ENCODE measurements at regions not wholly inside any gene's neighbourhood (a gene's known extent, or its start where the extent isn't known, plus 50 kb on each side); places are given as distances from the start of the nearest gene placed in this dataset.
"Not testable (repeated sequence)": the region's sequence is repeated elsewhere in the genome, so short reads cannot be mapped to it uniquely, and the experiment has no call there.

DNA sequence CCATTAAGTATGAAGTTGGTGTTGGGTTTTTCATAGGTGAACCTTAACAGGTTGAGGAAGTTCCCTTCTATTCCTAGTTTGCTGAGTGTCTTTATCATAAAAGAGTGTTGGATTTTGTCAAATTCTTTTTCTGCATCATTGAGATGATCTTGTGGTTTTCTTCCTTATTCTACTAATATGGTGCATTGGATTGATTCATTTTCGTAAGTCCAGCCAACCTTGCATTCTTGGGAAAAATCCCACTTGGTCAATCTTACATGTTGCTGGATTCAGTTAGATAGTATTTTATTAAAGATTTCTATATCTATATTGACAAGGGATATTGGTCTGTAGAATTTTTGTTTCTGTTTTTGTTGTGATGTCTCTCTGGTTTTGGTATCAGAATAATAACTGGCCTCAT, 83.7 kb upstream of the C15orf39 start:
- Histone ChIP-seq H3K27me3 (ENCODE audit: control insufficient read depth in 2 of 2, insufficient read depth in 2 of 2, low read length in 2 of 2) (no peaks in the 10 kb centered on the region), H3K36me3 (ENCODE audit: control insufficient read depth in 2 of 3, insufficient read depth in 3 of 3, low read length in 3 of 3) (no peaks in the 10 kb centered on the region), H3K9me3 (ENCODE audit: control insufficient read depth in 2 of 3, low read length in 3 of 3) (no peaks in the 10 kb centered on the region), H3K27ac (ENCODE audit: low read depth, low read length) (no peak overlapping the region), H3K4me3 (ENCODE audit: low read length) (no peak overlapping the region), H3K4me1 (ENCODE audit: control insufficient read depth in 2 of 2, insufficient read depth in 2 of 2, low read length in 2 of 2) (no peaks in the 10 kb centered on the region)
- Mint-ChIP-seq H3K9me3 (peaks cover 0 to 11% (median 5%) of the 10 kb centered on the region in 11 donors), H3K27me3 (peaks cover 0 to 16% (median 0%) of the 10 kb centered on the region in 5 donors), H3K27ac (no peak overlapping the region), H3K4me1 (peaks cover 0 to 4% (median 0%) of the 10 kb centered on the region in 7 donors), H3K4me3 (no peak overlapping the region), H3K36me3 (peaks cover 0 to 15% (median 2%) of the 10 kb centered on the region in 5 donors)
- no peak for DNase-seq
- CTCF ChIA-PET, result no interaction called here
- no peak for ATAC-seq
- intact Hi-C loops (cut with micrococcal nuclease), result no loop called here
- POLR2A ChIA-PET, result no interaction called here

DNA sequence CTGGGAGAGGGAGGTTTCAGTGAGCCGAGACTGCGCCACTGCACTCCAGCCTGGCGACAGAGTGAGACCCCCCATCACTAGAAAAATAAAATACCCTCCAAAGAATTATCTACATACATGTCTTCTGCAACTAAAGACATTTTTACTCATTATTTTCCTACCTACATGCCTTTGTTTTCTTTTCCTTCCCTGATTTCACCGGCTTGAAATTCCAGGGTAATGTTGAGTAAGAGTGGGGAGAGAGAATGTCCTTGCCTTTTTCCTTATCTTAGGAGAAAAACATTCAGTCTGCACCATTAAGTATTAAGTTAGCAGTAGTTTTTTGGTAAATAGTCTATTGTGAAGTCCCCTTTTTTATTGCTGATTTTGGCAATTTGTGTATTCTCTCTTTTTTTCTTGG, 82.4 kb upstream of the C15orf39 start:
- H3K27me3 Mint-ChIP-seq, result peaks cover 0 to 16% (median 0%) of the 10 kb centered on the region in 5 donors
- H3K36me3 Mint-ChIP-seq; H3K9me3 ChIP-seq (ENCODE audit: control insufficient read depth in 2 of 3, low read length in 3 of 3); H3K4me1 ChIP-seq (ENCODE audit: control insufficient read depth in 2 of 2, insufficient read depth in 2 of 2, low read length in 2 of 2); H3K4me3 Mint-ChIP-seq; DNase-seq; ATAC-seq; CTCF ChIA-PET; POLR2A ChIA-PET; H3K27ac ChIP-seq (ENCODE audit: low read depth, low read length); H3K27me3 ChIP-seq (ENCODE audit: control insufficient read depth in 2 of 2, insufficient read depth in 2 of 2, low read length in 2 of 2); H3K4me3 ChIP-seq (ENCODE audit: low read length); H3K27ac Mint-ChIP-seq; H3K9me3 Mint-ChIP-seq; H3K36me3 ChIP-seq (ENCODE audit: control insufficient read depth in 2 of 3, insufficient read depth in 3 of 3, low read length in 3 of 3); intact Hi-C loops (cut with micrococcal nuclease): not testable (repeated sequence)
- peaks cover 0 to 11% (median 0%) of the 10 kb centered on the region in 7 donors for H3K4me1 Mint-ChIP-seq

DNA sequence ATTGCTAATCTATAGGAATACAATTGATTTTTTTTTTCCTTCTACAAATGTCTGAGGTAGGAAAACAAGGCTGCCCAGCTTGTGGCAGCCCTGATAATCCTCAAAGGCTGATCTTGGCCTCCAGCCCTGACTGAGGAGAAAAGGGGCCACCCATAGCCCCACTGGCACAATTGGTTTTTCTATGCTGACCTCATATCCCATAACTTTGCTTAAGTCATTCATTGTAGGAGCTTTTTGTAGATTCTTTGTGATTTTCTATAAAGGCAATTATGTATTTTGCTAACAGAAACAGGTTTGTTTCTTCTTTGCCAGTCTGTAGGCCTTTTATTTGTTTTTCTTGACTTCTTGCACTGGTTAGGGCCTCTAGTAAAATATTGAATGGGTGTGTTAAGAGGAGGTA, 80.2 kb upstream of the C15orf39 start:
- DNase-seq, result no peak
- Mint-ChIP-seq H3K27me3 (peaks cover 0 to 16% (median 0%) of the 10 kb centered on the region in 5 donors), H3K36me3 (no peaks in the 10 kb centered on the region), H3K4me3 (no peak overlapping the region), H3K27ac (no peak overlapping the region), H3K9me3 (peaks cover 0 to 4% (median 0%) of the 10 kb centered on the region in 11 donors), H3K4me1 (peaks cover 0 to 9% (median 0%) of the 10 kb centered on the region in 7 donors)
- CTCF ChIA-PET, result no interaction called here
- POLR2A ChIA-PET, result interaction anchor here (0.6 kb wide), 1 partner anchor 552 kb away, joined by 3 read pairs; no protein-coding TSS in a partner anchor
- no peak overlapping the region for H3K27ac ChIP-seq (ENCODE audit: low read depth, low read length)
- H3K9me3 ChIP-seq (ENCODE audit: control insufficient read depth in 2 of 3, low read length in 3 of 3), result no peaks in the 10 kb centered on the region
- H3K27me3 ChIP-seq (ENCODE audit: control insufficient read depth in 2 of 2, insufficient read depth in 2 of 2, low read length in 2 of 2), result no peaks in the 10 kb centered on the region
- intact Hi-C loops (cut with micrococcal nuclease), result no loop called here
- no peaks in the 10 kb centered on the region for H3K4me1 ChIP-seq (ENCODE audit: control insufficient read depth in 2 of 2, insufficient read depth in 2 of 2, low read length in 2 of 2)
- ATAC-seq, result no peak
- H3K36me3 ChIP-seq (ENCODE audit: control insufficient read depth in 2 of 3, insufficient read depth in 3 of 3, low read length in 3 of 3), result no peaks in the 10 kb centered on the region
- no peak overlapping the region for H3K4me3 ChIP-seq (ENCODE audit: low read length)

DNA sequence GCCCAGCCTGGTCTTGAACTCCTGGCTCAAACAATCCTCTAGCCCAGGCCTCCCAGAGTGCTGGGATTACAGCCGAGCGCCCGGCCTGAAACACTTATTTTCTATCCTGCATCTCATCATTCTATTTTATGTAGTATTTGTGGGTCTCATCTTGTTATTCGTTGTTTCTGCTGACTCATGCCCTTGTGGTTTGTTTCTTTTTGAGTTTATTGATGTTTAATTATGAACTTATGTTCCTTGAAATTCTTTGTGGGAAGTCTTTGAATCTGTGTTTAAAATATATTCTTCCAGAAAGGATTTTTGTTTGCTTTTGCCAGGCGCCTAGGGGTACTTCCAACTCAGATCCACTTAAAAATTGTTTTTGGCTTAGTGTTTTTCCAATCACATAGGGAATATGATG, 78.3 kb upstream of the C15orf39 start:
- H3K27me3 Mint-ChIP-seq, result peaks cover 0 to 6% (median 0%) of the 10 kb centered on the region in 5 donors
- Histone ChIP-seq H3K9me3 (ENCODE audit: control insufficient read depth in 2 of 3, low read length in 3 of 3) (no peaks in the 10 kb centered on the region), H3K27me3 (ENCODE audit: control insufficient read depth in 2 of 2, insufficient read depth in 2 of 2, low read length in 2 of 2) (no peaks in the 10 kb centered on the region), H3K36me3 (ENCODE audit: control insufficient read depth in 2 of 3, insufficient read depth in 3 of 3, low read length in 3 of 3) (no peaks in the 10 kb centered on the region), H3K4me3 (ENCODE audit: low read length) (no peak overlapping the region), H3K27ac (ENCODE audit: low read depth, low read length) (no peak overlapping the region), H3K4me1 (ENCODE audit: control insufficient read depth in 2 of 2, insufficient read depth in 2 of 2, low read length in 2 of 2) (no peaks in the 10 kb centered on the region)
- ATAC-seq (no peak), DNase-seq (no peak)
- no peaks in the 10 kb centered on the region for H3K9me3 Mint-ChIP-seq
- ChIA-PET CTCF (no interaction called here), POLR2A (interaction anchor here (0.6 kb wide), 1 partner anchor 17 kb away, joined by 3 read pairs; no protein-coding TSS in a partner anchor)
- peaks cover 0 to 14% (median 0%) of the 10 kb centered on the region in 7 donors for H3K4me1 Mint-ChIP-seq
- H3K36me3 Mint-ChIP-seq, result no peaks in the 10 kb centered on the region
- H3K4me3 Mint-ChIP-seq, result no peak overlapping the region
- no peak overlapping the region for H3K27ac Mint-ChIP-seq
- intact Hi-C loops (cut with micrococcal nuclease), result no loop called here

DNA sequence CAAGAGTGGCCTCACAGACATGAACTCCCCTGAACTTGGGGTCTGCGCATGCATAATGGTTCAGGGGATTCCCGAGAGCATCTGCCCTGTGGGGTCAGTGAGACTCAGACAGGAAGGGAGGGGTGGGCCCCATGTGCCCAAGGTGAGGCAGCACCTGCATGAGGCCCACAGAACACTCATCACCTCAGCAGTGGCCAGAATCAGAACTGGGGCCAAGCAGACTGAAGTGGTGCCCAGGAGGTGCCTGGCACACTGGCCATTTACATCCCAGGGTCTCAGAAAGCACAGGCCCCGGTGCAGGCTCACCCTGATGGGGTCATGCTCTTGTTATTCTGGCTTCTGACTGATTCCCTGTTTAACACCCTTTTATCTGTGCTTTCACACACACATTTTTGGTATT, 77.4 kb upstream of the C15orf39 start:
- H3K27ac Mint-ChIP-seq; H3K9me3 ChIP-seq (ENCODE audit: control insufficient read depth in 2 of 3, low read length in 3 of 3); H3K4me3 Mint-ChIP-seq; H3K27me3 ChIP-seq (ENCODE audit: control insufficient read depth in 2 of 2, insufficient read depth in 2 of 2, low read length in 2 of 2); DNase-seq; ATAC-seq; H3K4me1 ChIP-seq (ENCODE audit: control insufficient read depth in 2 of 2, insufficient read depth in 2 of 2, low read length in 2 of 2); H3K27me3 Mint-ChIP-seq; H3K27ac ChIP-seq (ENCODE audit: low read depth, low read length); H3K36me3 ChIP-seq (ENCODE audit: control insufficient read depth in 2 of 3, insufficient read depth in 3 of 3, low read length in 3 of 3); H3K4me3 ChIP-seq (ENCODE audit: low read length); intact Hi-C loops (cut with micrococcal nuclease); H3K36me3 Mint-ChIP-seq; CTCF ChIA-PET; POLR2A ChIA-PET; H3K9me3 Mint-ChIP-seq: not testable (repeated sequence)
- H3K4me1 Mint-ChIP-seq, result peaks cover 0 to 22% (median 0%) of the 10 kb centered on the region in 7 donors

GRCh38 chr15:75125935-75126334, 75.7 kb upstream of the C15orf39 start:
- no peak overlapping the region for H3K4me3 ChIP-seq (ENCODE audit: low read length)
- no peak for ATAC-seq
- H3K4me3 Mint-ChIP-seq, result no peak overlapping the region
- no peak overlapping the region for H3K27ac Mint-ChIP-seq
- H3K36me3 Mint-ChIP-seq, result peaks cover 0 to 4% (median 0%) of the 10 kb centered on the region in 5 donors
- CTCF ChIA-PET, result no interaction called here
- H3K27me3 ChIP-seq (ENCODE audit: control insufficient read depth in 2 of 2, insufficient read depth in 2 of 2, low read length in 2 of 2), result no peaks in the 10 kb centered on the region
- peaks cover 0 to 5% of the 10 kb centered on the region in 2 donors for H3K4me1 ChIP-seq (ENCODE audit: control insufficient read depth in 2 of 2, insufficient read depth in 2 of 2, low read length in 2 of 2)
- no peaks in the 10 kb centered on the region for H3K9me3 Mint-ChIP-seq
- H3K27me3 Mint-ChIP-seq, result peaks cover 0 to 10% (median 0%) of the 10 kb centered on the region in 5 donors
- no peaks in the 10 kb centered on the region for H3K36me3 ChIP-seq (ENCODE audit: control insufficient read depth in 2 of 3, insufficient read depth in 3 of 3, low read length in 3 of 3)
- peaks cover 3 to 37% (median 4%) of the 10 kb centered on the region in 7 donors for H3K4me1 Mint-ChIP-seq
- DNase-seq, result no peak
- POLR2A ChIA-PET, result no interaction called here
- no peaks in the 10 kb centered on the region for H3K9me3 ChIP-seq (ENCODE audit: control insufficient read depth in 2 of 3, low read length in 3 of 3)
- intact Hi-C loops (cut with micrococcal nuclease), result no loop called here
- H3K27ac ChIP-seq (ENCODE audit: low read depth, low read length), result no peak overlapping the region

- intact Hi-C loops (cut with micrococcal nuclease), result no loop called here
- DNase-seq (no peak), ATAC-seq (no peak)
- Histone ChIP-seq H3K27me3 (ENCODE audit: control insufficient read depth in 2 of 2, insufficient read depth in 2 of 2, low read length in 2 of 2) (no peaks in the 10 kb centered on the region), H3K27ac (ENCODE audit: low read depth, low read length) (no peak overlapping the region), H3K4me3 (ENCODE audit: low read length) (no peak overlapping the region), H3K36me3 (ENCODE audit: control insufficient read depth in 2 of 3, insufficient read depth in 3 of 3, low read length in 3 of 3) (no peaks in the 10 kb centered on the region), H3K9me3 (ENCODE audit: control insufficient read depth in 2 of 3, low read length in 3 of 3) (no peaks in the 10 kb centered on the region), H3K4me1 (ENCODE audit: control insufficient read depth in 2 of 2, insufficient read depth in 2 of 2, low read length in 2 of 2) (peaks cover 0 to 11% of the 10 kb centered on the region in 2 donors)
- H3K36me3 Mint-ChIP-seq, result peaks cover 0 to 9% (median 0%) of the 10 kb centered on the region in 5 donors
- POLR2A ChIA-PET, result no interaction called here
- H3K4me1 Mint-ChIP-seq, result peaks cover 6 to 45% (median 8%) of the 10 kb centered on the region in 7 donors
- no peaks in the 10 kb centered on the region for H3K9me3 Mint-ChIP-seq
- peaks cover 0 to 10% (median 0%) of the 10 kb centered on the region in 5 donors for H3K27me3 Mint-ChIP-seq
- no peak overlapping the region for H3K27ac Mint-ChIP-seq
- no peak overlapping the region for H3K4me3 Mint-ChIP-seq
- CTCF ChIA-PET, result no interaction called here
Measured at GRCh38 chr15:75126864-75127580, 74.7 kb upstream of the C15orf39 start.

Measured in naive thymus-derived CD4-positive, alpha-beta T cell (primary cell).